SH-SY5Y (cell line): ENCODE measurements at regions not wholly inside any gene's neighbourhood (a gene's known extent, or its start where the extent isn't known, plus 50 kb on each side); places are given as distances from the start of the nearest gene placed in this dataset.

Experiments used
- GATA2 ChIP-seq: IDR thresholded peaks from 2 replicates; pipeline ENCODE4 v1.6.1; 2011; ENCODE audit warnings: mild to moderate bottlenecking, low read depth, low read length
- GATA3 ChIP-seq: IDR thresholded peaks from 2 replicates; pipeline ENCODE4 v1.6.1; 2011; ENCODE audit warnings: low read depth, mild to moderate bottlenecking, low read length, moderate library complexity

GRCh38 chr14:98237939-98238338 is 1034.1 kb downstream of the BCL11B start:
- TF ChIP-seq GATA2, result no peak
- TF ChIP-seq GATA3, result no peak
